ENCODE measurements at regions not wholly inside any gene's neighbourhood (a gene's known extent, or its start where the extent isn't known, plus 50 kb on each side); places are given as distances from the start of the nearest gene placed in this dataset.

DNA sequence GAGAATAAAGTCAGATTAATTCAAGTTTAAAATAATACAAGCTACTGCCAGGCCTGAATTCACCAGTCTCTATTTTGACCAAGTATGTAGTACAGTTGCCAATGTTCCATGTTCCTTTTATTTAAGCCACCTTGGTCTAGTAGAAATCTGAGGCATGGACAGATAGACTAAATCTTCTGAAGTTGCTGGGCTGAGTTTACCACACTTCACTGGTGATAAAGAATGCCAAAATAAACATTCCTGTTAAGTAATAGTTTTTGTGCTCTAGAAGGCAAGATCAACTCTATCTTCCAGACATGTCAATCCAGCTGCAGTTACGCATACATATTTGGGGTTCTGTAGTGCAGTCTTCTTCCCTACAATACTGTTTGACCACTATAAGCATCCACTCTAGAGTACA, 83.9 kb upstream of the C11orf87 start:
- H3K27ac Mint-ChIP-seq: no peak overlapping the region
- POLR2A ChIA-PET: interaction anchor here (0.6 kb wide), 1 partner anchor 13 kb away, joined by 3 read pairs; no protein-coding TSS in a partner anchor

DNA sequence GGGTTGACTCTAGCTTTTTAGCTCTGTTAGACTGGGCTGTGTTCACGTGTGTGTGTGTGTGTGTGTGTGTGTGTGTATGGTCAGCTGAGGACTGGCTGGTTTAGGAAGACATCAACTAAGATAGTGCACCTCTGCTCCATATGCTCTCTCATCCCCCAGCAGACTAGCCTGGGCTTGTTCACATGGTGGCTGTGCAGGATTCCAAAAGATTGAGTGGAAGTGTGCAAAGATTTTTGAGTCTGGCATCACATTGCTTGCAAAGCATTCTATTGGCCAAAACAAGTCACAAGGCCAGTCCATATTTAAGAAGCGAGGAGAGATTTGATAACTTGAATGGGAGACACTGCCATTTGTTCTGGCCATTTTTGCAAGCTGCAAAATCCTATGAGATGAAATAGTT, 79.7 kb upstream of the C11orf87 start:
- no peak overlapping the region for H3K27ac Mint-ChIP-seq
- Histone ChIP-seq H3K36me3 (ENCODE audit: insufficient read depth, low read length) (no peaks in the 10 kb centered on the region), H3K27me3 (ENCODE audit: control insufficient read depth in 1 of 2, insufficient read depth in 2 of 2, low read length in 2 of 2) (no peaks in the 10 kb centered on the region), H3K4me1 (ENCODE audit: insufficient read depth, low read length) (no peaks in the 10 kb centered on the region), H3K4me3 (ENCODE audit: low read length) (no peak overlapping the region), H3K27ac (ENCODE audit: low read depth in 1 of 2, low read length in 2 of 2) (no peak overlapping the region), H3K9me3 (ENCODE audit: control insufficient read depth in 1 of 2, insufficient read depth in 1 of 2, low read length in 2 of 2) (no peaks in the 10 kb centered on the region)
- no peaks in the 10 kb centered on the region for H3K27me3 Mint-ChIP-seq
- TF ChIP-seq, protein P1, sequence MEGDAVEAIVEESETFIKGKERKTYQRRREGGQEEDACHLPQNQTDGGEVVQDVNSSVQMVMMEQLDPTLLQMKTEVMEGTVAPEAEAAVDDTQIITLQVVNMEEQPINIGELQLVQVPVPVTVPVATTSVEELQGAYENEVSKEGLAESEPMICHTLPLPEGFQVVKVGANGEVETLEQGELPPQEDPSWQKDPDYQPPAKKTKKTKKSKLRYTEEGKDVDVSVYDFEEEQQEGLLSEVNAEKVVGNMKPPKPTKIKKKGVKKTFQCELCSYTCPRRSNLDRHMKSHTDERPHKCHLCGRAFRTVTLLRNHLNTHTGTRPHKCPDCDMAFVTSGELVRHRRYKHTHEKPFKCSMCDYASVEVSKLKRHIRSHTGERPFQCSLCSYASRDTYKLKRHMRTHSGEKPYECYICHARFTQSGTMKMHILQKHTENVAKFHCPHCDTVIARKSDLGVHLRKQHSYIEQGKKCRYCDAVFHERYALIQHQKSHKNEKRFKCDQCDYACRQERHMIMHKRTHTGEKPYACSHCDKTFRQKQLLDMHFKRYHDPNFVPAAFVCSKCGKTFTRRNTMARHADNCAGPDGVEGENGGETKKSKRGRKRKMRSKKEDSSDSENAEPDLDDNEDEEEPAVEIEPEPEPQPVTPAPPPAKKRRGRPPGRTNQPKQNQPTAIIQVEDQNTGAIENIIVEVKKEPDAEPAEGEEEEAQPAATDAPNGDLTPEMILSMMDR (IDR thresholded peaks at IDR 0.05): no peak
- ChIA-PET POLR2A (no interaction called here), CTCF (no interaction called here)
- no peaks in the 10 kb centered on the region for H3K4me1 Mint-ChIP-seq (ENCODE audit: low read depth)
- DNase-seq (no peak), ATAC-seq (ENCODE audit: poor library complexity) (no peak)
- intact Hi-C loops (cut with DNase I, micrococcal nuclease): no loop called here
- H3K36me3 Mint-ChIP-seq (ENCODE audit: low read depth): no peaks in the 10 kb centered on the region
- H3K4me3 Mint-ChIP-seq: no peak overlapping the region
- no peaks in the 10 kb centered on the region for H3K9me3 Mint-ChIP-seq

More for the DNA sequence above, 83.9 kb upstream of the C11orf87 start:
- Histone ChIP-seq H3K36me3 (ENCODE audit: insufficient read depth, low read length) (no peaks in the 10 kb centered on the region), H3K9me3 (ENCODE audit: control insufficient read depth in 1 of 2, insufficient read depth in 1 of 2, low read length in 2 of 2) (peaks cover 0 to 9% of the 10 kb centered on the region in 2 experiments), H3K4me1 (ENCODE audit: insufficient read depth, low read length) (no peaks in the 10 kb centered on the region), H3K27ac (ENCODE audit: low read depth in 1 of 2, low read length in 2 of 2) (no peak overlapping the region), H3K27me3 (ENCODE audit: control insufficient read depth in 1 of 2, insufficient read depth in 2 of 2, low read length in 2 of 2) (no peaks in the 10 kb centered on the region), H3K4me3 (ENCODE audit: low read length) (no peak overlapping the region)
- CTCF ChIA-PET: no interaction called here
- ATAC-seq (ENCODE audit: poor library complexity) (no peak), DNase-seq (no peak)
- Mint-ChIP-seq H3K4me3 (no peak overlapping the region), H3K27me3 (no peaks in the 10 kb centered on the region), H3K9me3 (no peaks in the 10 kb centered on the region), H3K4me1 (ENCODE audit: low read depth) (no peaks in the 10 kb centered on the region), H3K36me3 (ENCODE audit: low read depth) (no peaks in the 10 kb centered on the region)
- intact Hi-C loops (cut with DNase I, micrococcal nuclease): no loop called here
- TF ChIP-seq, protein P1 (IDR thresholded peaks at IDR 0.05): no peak

- ATAC-seq (ENCODE audit: poor library complexity) (no peak), DNase-seq (no peak)
- H3K4me1 ChIP-seq (ENCODE audit: insufficient read depth, low read length): no peaks in the 10 kb centered on the region
- H3K4me3 ChIP-seq (ENCODE audit: low read length): no peak overlapping the region
- no peaks in the 10 kb centered on the region for H3K9me3 ChIP-seq (ENCODE audit: control insufficient read depth in 1 of 2, insufficient read depth in 1 of 2, low read length in 2 of 2)
- no peaks in the 10 kb centered on the region for H3K36me3 ChIP-seq (ENCODE audit: insufficient read depth, low read length)
- TF ChIP-seq, protein P1 (IDR thresholded peaks at IDR 0.05): no peak
- CTCF ChIA-PET: no interaction called here
- POLR2A ChIA-PET: no interaction called here
- intact Hi-C loops (cut with DNase I, micrococcal nuclease): no loop called here
- H3K36me3 Mint-ChIP-seq (ENCODE audit: low read depth): no peaks in the 10 kb centered on the region
- H3K4me1 Mint-ChIP-seq (ENCODE audit: low read depth): no peaks in the 10 kb centered on the region
- no peak overlapping the region for H3K4me3 Mint-ChIP-seq
- H3K9me3 Mint-ChIP-seq: no peaks in the 10 kb centered on the region
- H3K27ac ChIP-seq (ENCODE audit: low read depth in 1 of 2, low read length in 2 of 2): no peak overlapping the region
- no peak overlapping the region for H3K27ac Mint-ChIP-seq
- H3K27me3 Mint-ChIP-seq: no peaks in the 10 kb centered on the region
- no peaks in the 10 kb centered on the region for H3K27me3 ChIP-seq (ENCODE audit: control insufficient read depth in 1 of 2, insufficient read depth in 2 of 2, low read length in 2 of 2)
These were observed 78.7 kb upstream of the C11orf87 start for GRCh38 chr11:109343242-109343641.

Data from CD4-positive, alpha-beta T cell (primary cell).